ENCODE measurements at regions not wholly inside any gene's neighbourhood (a gene's known extent, or its start where the extent isn't known, plus 50 kb on each side); places are given as distances from the start of the nearest gene placed in this dataset.

DNA sequence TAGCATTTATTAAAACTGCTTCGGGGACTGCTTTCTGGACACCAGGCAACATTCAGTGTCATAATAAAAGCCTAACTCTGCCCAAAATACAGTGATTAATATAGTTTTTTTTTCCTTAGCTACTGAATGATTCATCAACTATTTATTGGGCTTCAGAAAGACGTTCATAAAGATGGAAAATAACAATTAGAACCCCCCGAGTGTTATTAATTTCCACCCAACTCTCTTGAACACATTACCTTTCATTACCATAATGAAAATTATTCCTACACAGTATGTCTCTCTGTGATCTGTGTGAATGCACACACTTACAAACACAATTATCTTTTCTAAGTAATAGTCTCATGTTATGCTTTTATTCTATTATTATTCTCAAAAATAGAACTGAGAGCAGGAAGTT, 473.0 kb downstream of the ADAMTS20 start:
- H3K9ac ChIP-seq (ENCODE audit: control insufficient read depth, insufficient read depth, low read length): no peak overlapping the region
- no peak overlapping the region for H3K4me2 ChIP-seq (ENCODE audit: control insufficient read depth, insufficient read depth)
- H3K27ac ChIP-seq (ENCODE audit: control insufficient read depth, insufficient read depth): no peak overlapping the region
- WGBS (ENCODE audit: insufficient coverage, insufficient replicate concordance, low lambda C conversion rate, missing lambda C conversion rate): 1% methylated on average over 3 of the region's 3 CpGs
- H4K20me1 ChIP-seq (ENCODE audit: control insufficient read depth, insufficient read depth): no peaks in the 10 kb centered on the region
- no peaks in the 10 kb centered on the region for H3K79me2 ChIP-seq (ENCODE audit: control insufficient read depth, insufficient read depth, low read length)
- BruUV-seq (replicated peaks): no TSS peak
- in situ Hi-C loops (cut with MboI) (no loop called here), intact Hi-C loops (cut with micrococcal nuclease; ENCODE audit: unreplicated experiment) (no loop called here)
- no peaks in the 10 kb centered on the region for H3K36me3 ChIP-seq (ENCODE audit: control insufficient read depth in 2 of 2, insufficient read depth in 2 of 2, low read length in 1 of 2)
- RAD21 ChIA-PET (ENCODE audit: unreplicated experiment): no interaction called here
- H2AFZ ChIP-seq (ENCODE audit: control insufficient read depth, low read depth, low read length): no peak overlapping the region
- no peaks in the 10 kb centered on the region for H3K27me3 ChIP-seq (replicated peaks in 1 of 2; ENCODE audit: control insufficient read depth in 2 of 2, insufficient read depth in 2 of 2, low read length in 1 of 2)
- POLR2A ChIA-PET: no interaction called here
- H3K4me3 ChIP-seq: no peak overlapping the region
- H3K9me3 ChIP-seq (replicated peaks; ENCODE audit: control insufficient read depth, insufficient read depth, low read length): no peaks in the 10 kb centered on the region
- no peak for TF ChIP-seq CBX3 (IDR thresholded peaks at IDR 0.05; ENCODE audit: borderline replicate concordance, low read depth)
- no peak for DNase-seq (ENCODE audit: low read depth, low spot score)
- ATAC-seq: no peak
- CTCF ChIA-PET: no interaction called here
- H3K4me1 ChIP-seq (ENCODE audit: control insufficient read depth, insufficient read depth, low read length): no peaks in the 10 kb centered on the region
- FAIRE-seq: no peak
- SMC1A ChIA-PET (ENCODE audit: uncharacterized antibody, unreplicated experiment): no interaction called here

DNA sequence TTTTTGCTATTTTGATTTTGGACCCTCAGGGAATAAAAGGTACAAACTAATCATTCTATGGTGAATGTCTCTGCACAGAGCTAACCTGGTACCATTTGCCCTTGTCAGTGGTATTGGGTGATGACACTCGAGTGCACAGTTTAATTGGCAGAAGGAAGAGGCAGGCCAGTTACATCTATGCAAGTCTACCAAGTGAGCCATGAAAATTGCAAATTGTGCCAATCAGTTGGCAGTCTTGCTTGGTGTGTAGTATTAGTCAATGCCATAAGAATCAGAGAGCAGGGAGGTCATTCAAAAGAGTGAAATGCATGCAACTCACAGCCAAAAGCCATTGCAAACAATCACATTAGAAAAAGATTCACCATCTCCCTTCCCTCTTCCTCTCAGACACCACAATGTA, 479.6 kb downstream of the ADAMTS20 start:
- in situ Hi-C loops (cut with MboI) (no loop called here), intact Hi-C loops (cut with micrococcal nuclease; ENCODE audit: unreplicated experiment) (no loop called here)
- RAD21 ChIA-PET (ENCODE audit: unreplicated experiment): no interaction called here
- H3K9me3 ChIP-seq (replicated peaks; ENCODE audit: control insufficient read depth, insufficient read depth, low read length): no peaks in the 10 kb centered on the region
- no peak overlapping the region for H3K4me3 ChIP-seq
- no peaks in the 10 kb centered on the region for H3K27me3 ChIP-seq (replicated peaks in 1 of 2; ENCODE audit: control insufficient read depth in 2 of 2, insufficient read depth in 2 of 2, low read length in 1 of 2)
- DNase-seq (ENCODE audit: low read depth, low spot score) (no peak), FAIRE-seq (no peak), ATAC-seq (no peak)
- BruUV-seq (replicated peaks): no TSS peak
- no peaks in the 10 kb centered on the region for H4K20me1 ChIP-seq (ENCODE audit: control insufficient read depth, insufficient read depth)
- H3K27ac ChIP-seq (ENCODE audit: control insufficient read depth, insufficient read depth): no peak overlapping the region
- SMC1A ChIA-PET (ENCODE audit: uncharacterized antibody, unreplicated experiment): interaction anchor here (0.6 to 1.5 kb wide), 2 partner anchors 33 to 60 kb away, joined by 3 to 4 read pairs; no protein-coding TSS in a partner anchor
- POLR2A ChIA-PET: no interaction called here
- no peak overlapping the region for H2AFZ ChIP-seq (ENCODE audit: control insufficient read depth, low read depth, low read length)
- CTCF ChIA-PET: no interaction called here
- H3K4me2 ChIP-seq (ENCODE audit: control insufficient read depth, insufficient read depth): no peak overlapping the region
- no peaks in the 10 kb centered on the region for H3K79me2 ChIP-seq (ENCODE audit: control insufficient read depth, insufficient read depth, low read length)
- no peak overlapping the region for H3K9ac ChIP-seq (ENCODE audit: control insufficient read depth, insufficient read depth, low read length)
- no peaks in the 10 kb centered on the region for H3K4me1 ChIP-seq (ENCODE audit: control insufficient read depth, insufficient read depth, low read length)
- 0% methylated on average over 1 of the region's 1 CpG for WGBS (ENCODE audit: insufficient coverage, insufficient replicate concordance, low lambda C conversion rate, missing lambda C conversion rate)
- no peaks in the 10 kb centered on the region for H3K36me3 ChIP-seq (ENCODE audit: control insufficient read depth in 2 of 2, insufficient read depth in 2 of 2, low read length in 1 of 2)
- TF ChIP-seq ZBED1 (IDR thresholded peaks at IDR 0.05; ENCODE audit: borderline replicate concordance) (no peak), FOXM1 (IDR thresholded peaks at IDR 0.05; ENCODE audit: low read depth, low read length) (no peak)
- TF ChIP-seq, protein P1, sequence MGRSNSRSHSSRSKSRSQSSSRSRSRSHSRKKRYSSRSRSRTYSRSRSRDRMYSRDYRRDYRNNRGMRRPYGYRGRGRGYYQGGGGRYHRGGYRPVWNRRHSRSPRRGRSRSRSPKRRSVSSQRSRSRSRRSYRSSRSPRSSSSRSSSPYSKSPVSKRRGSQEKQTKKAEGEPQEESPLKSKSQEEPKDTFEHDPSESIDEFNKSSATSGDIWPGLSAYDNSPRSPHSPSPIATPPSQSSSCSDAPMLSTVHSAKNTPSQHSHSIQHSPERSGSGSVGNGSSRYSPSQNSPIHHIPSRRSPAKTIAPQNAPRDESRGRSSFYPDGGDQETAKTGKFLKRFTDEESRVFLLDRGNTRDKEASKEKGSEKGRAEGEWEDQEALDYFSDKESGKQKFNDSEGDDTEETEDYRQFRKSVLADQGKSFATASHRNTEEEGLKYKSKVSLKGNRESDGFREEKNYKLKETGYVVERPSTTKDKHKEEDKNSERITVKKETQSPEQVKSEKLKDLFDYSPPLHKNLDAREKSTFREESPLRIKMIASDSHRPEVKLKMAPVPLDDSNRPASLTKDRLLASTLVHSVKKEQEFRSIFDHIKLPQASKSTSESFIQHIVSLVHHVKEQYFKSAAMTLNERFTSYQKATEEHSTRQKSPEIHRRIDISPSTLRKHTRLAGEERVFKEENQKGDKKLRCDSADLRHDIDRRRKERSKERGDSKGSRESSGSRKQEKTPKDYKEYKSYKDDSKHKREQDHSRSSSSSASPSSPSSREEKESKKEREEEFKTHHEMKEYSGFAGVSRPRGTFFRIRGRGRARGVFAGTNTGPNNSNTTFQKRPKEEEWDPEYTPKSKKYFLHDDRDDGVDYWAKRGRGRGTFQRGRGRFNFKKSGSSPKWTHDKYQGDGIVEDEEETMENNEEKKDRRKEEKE (IDR thresholded peaks at IDR 0.05): no peak

All from GM12878 (cell line).